Smooth muscle cell (in vitro differentiated cells): ENCODE measurements at regions not wholly inside any gene's neighbourhood (a gene's known extent, or its start where the extent isn't known, plus 50 kb on each side); places are given as distances from the start of the nearest gene placed in this dataset. TPM values are rescaled to one million over a fixed set of nuclear protein-coding genes. Genes with fewer than 3 reads are reported as not detected.

Experiments
- DNase-seq: peaks from one replicate; lab custom pipeline; 2025; ENCODE audit not compliant: unreplicated experiment; lab: John Stamatoyannopoulos, UW
- H2AFZ ChIP-seq: fragments of 200-600 bp; sonication (generic); 2 replicates; pipeline ENCODE4 v1.6.0; 2016; ENCODE audit warnings: antibody characterized with exemption, low read depth, mild to moderate bottlenecking
- H3F3A ChIP-seq: fragments of 200-600 bp; sonication (generic); 2 replicates; pipeline ENCODE4 v1.6.0; 2017; ENCODE audit warnings: antibody characterized with exemption, low read depth
- H3K27ac ChIP-seq: fragments of 200-600 bp; sonication (generic); 2 replicates; pipeline ENCODE4 v1.5.1; 2016; ENCODE audit warnings: low read depth, mild to moderate bottlenecking
- H3K27me3 ChIP-seq: fragments of 200-600 bp; sonication (generic); 2 replicates; pipeline ENCODE4 v1.6.1; 2016; ENCODE audit warnings: low read depth, mild to moderate bottlenecking
- H3K36me3 ChIP-seq: fragments of 200-600 bp; sonication (generic); 2 replicates; pipeline ENCODE4 v1.5.1; 2016; ENCODE audit warnings: low read depth
- H3K4me1 ChIP-seq: fragments of 200-600 bp; sonication (generic); 2 replicates; pipeline ENCODE4 v1.5.1; 2016; ENCODE audit warnings: low read depth
- H3K4me2 ChIP-seq: fragments of 200-600 bp; sonication (generic); 2 replicates; pipeline ENCODE4 v1.6.0; 2016; ENCODE audit warnings: mild to moderate bottlenecking
- H3K4me3 ChIP-seq: fragments of 200-600 bp; sonication (generic); 2 replicates; pipeline ENCODE4 v1.5.1; 2016; ENCODE audit warnings: mild to moderate bottlenecking
- H3K79me2 ChIP-seq: fragments of 200-600 bp; sonication (generic); 2 replicates; pipeline ENCODE4 v1.6.0; 2016; ENCODE audit warnings: low read depth, mild to moderate bottlenecking
- H3K9ac ChIP-seq: fragments of 200-600 bp; sonication (generic); 2 replicates; pipeline ENCODE4 v1.6.0; 2016; ENCODE audit warnings: low read depth
- H3K9me3 ChIP-seq: fragments of 200-600 bp; sonication (generic); replicated peaks from 2 replicates; pipeline ENCODE4 v1.5.1; 2016; ENCODE audit warnings: low read depth
- H4K20me1 ChIP-seq: fragments of 200-600 bp; sonication (generic); 2 replicates; pipeline ENCODE4 v1.6.0; 2016; ENCODE audit warnings: low read depth
- CTCF ChIP-seq: fragments of 200-600 bp; sonication (generic); IDR thresholded peaks from 2 replicates; pipeline ENCODE4 v1.5.1; 2017; ENCODE audit warnings: borderline replicate concordance, mild to moderate bottlenecking, antibody characterized with exemption; ENCODE audit not compliant: insufficient read depth, poor library complexity, severe bottlenecking
- WGBS: methylation state at CpG from one replicate; pipeline ENCODE4 v1.1.7; 2016; ENCODE audit warnings: low lambda C conversion rate; 5-methylcytosine and 5-hydroxymethylcytosine counted together
- small RNA-seq: library from RNA; depleted of rRNA; stranded (forward); fragments of <200 nt; gene quantifications from one replicate; pipeline ENCODE3, GENCODE V24; 2014

GRCh38 chr15:67013696-67014095 lies 51.7 kb upstream of the SMAD3 start:
- no peak overlapping the region for H3K4me3 ChIP-seq
- no peak overlapping the region for H2AFZ ChIP-seq
- H3F3A ChIP-seq, result peaks cover 6% of the 10 kb centered on the region
- H4K20me1 ChIP-seq, result no peaks in the 10 kb centered on the region
- no peaks in the 10 kb centered on the region for H3K79me2 ChIP-seq
- peaks cover 5% of the 10 kb centered on the region for H3K4me1 ChIP-seq
- H3K36me3 ChIP-seq, result no peaks in the 10 kb centered on the region
- H3K4me2 ChIP-seq, result no peak overlapping the region
- no peak overlapping the region for H3K9ac ChIP-seq
- 45% methylated on average over 11 of the region's 11 CpGs for WGBS
- TF ChIP-seq CTCF, result no peak
- no peak for DNase-seq
- no peak overlapping the region for H3K27ac ChIP-seq
- no peaks in the 10 kb centered on the region for H3K9me3 ChIP-seq
- H3K27me3 ChIP-seq, result no peaks in the 10 kb centered on the region

Small RNAs in the stretch of these regions (small RNA-seq; reads per million reads assigned to genes)
- not detected for gene HMGN2P47
